Small intestine (tissue), 7 donors: ENCODE measurements at regions not wholly inside any gene's neighbourhood (a gene's known extent, or its start where the extent isn't known, plus 50 kb on each side); places are given as distances from the start of the nearest gene placed in this dataset.

ENCODE experiments used
- DNase-seq, 2 donors: peaks; one replicate each; pipeline versions ENCODE4 v3.0.0 to v3.0.0-alpha.2; 2013
- FAIRE-seq: peaks from 2 replicates; lab custom pipeline; 2012; peaks lifted over from hg19 to GRCh38; lab: Jason Lieb, UNC
- H3K27ac ChIP-seq, 3 donors: one replicate each; pipeline ENCODE4 v1.5.1; 2013; ENCODE audit warnings: low read length in 2 of 3, mild to moderate bottlenecking in 2 of 3, control low read depth in 1 of 3, inconsistent platforms in 1 of 3, low read depth in 1 of 3, moderate library complexity in 1 of 3
- H3K27me3 ChIP-seq, 3 donors: one replicate each; pipeline ENCODE4 v1.6.1; 2013; ENCODE audit warnings: low read length in 3 of 3, inconsistent platforms in 1 of 3; ENCODE audit not compliant: control insufficient read depth in 3 of 3, insufficient read depth in 3 of 3
- H3K36me3 ChIP-seq, 3 donors: one replicate each; pipeline ENCODE4 v1.6.1; 2013; ENCODE audit warnings: low read length in 3 of 3, inconsistent platforms in 1 of 3, low read depth in 1 of 3, mild to moderate bottlenecking in 1 of 3, moderate library complexity in 1 of 3; ENCODE audit not compliant: control insufficient read depth in 3 of 3, insufficient read depth in 2 of 3
- H3K4me1 ChIP-seq, 3 donors: one replicate each; pipeline ENCODE4 v1.6.1; 2013; ENCODE audit warnings: low read length in 2 of 3, inconsistent platforms in 1 of 3, low read depth in 1 of 3, mild to moderate bottlenecking in 1 of 3, moderate library complexity in 1 of 3; ENCODE audit not compliant: control insufficient read depth in 3 of 3, insufficient read depth in 2 of 3
- H3K4me3 ChIP-seq, 3 donors: one replicate each; pipeline ENCODE4 v1.5.1; 2013; ENCODE audit warnings: low read length in 3 of 3, control low read depth in 1 of 3, inconsistent platforms in 1 of 3, low read depth in 1 of 3, mild to moderate bottlenecking in 1 of 3, moderate library complexity in 1 of 3
- H3K9me3 ChIP-seq, 2 donors: one replicate each; pipeline ENCODE4 v1.6.1; 2013; ENCODE audit warnings: low read depth in 1 of 2, low read length in 1 of 2; ENCODE audit not compliant: control insufficient read depth in 2 of 2, insufficient read depth in 1 of 2
- WGBS, 3 donors: extraction: QIAGEN DNeasy Blood & Tissue Kit; methylation state at CpG; one replicate each; pipeline ENCODE4 v1.1.7; 2013; 5-methylcytosine and 5-hydroxymethylcytosine counted together
- donor health status: healthy with polysubstance abuse.
- donor health status: control.
- donor health status: control.
- donor health status: Bipolar disorder and iron deficiency.
- donor health status: healthy.

- no peak overlapping the region for H3K27ac ChIP-seq
- no peaks in the 10 kb centered on the region for H3K4me1 ChIP-seq
- H3K4me3 ChIP-seq: no peak overlapping the region
- no peaks in the 10 kb centered on the region for H3K27me3 ChIP-seq
- H3K36me3 ChIP-seq: no peaks in the 10 kb centered on the region
- FAIRE-seq (no peak), DNase-seq (no peak)
- H3K9me3 ChIP-seq: peaks cover 0 to 2% of the 10 kb centered on the region in 2 donors
These were observed 1435.7 kb downstream of the LRRC4C start for GRCh38 chr11:40023724-40024123.

GRCh38 chr11:40010011-40010410, 1449.4 kb downstream of the LRRC4C start:
- WGBS, 3 donors: 82 to 88% (median 83%) methylated on average over 3 of the region's 3 CpGs
- Histone ChIP-seq H3K4me1 (no peaks in the 10 kb centered on the region), H3K27ac (no peak overlapping the region), H3K4me3 (no peak overlapping the region), H3K9me3 (no peaks in the 10 kb centered on the region), H3K27me3 (no peaks in the 10 kb centered on the region), H3K36me3 (no peaks in the 10 kb centered on the region)
- FAIRE-seq (no peak), DNase-seq (no peak)

GRCh38 chr11:39992551-39992950, 1466.9 kb downstream of the LRRC4C start:
- DNase-seq (peak; percentile 48 to 62), FAIRE-seq (no peak)
- Histone ChIP-seq H3K4me3 (no peak overlapping the region), H3K27me3 (no peaks in the 10 kb centered on the region), H3K36me3 (no peaks in the 10 kb centered on the region), H3K27ac (peak overlapping the region in 1 of 3 donors; percentile 28), H3K4me1 (peaks cover 0 to 17% (median 0%) of the 10 kb centered on the region in 3 donors), H3K9me3 (peaks cover 0 to 6% of the 10 kb centered on the region in 2 donors)
- WGBS, 3 donors: 41 to 59% (median 46%) methylated on average over 2 of the region's 2 CpGs

GRCh38 chr11:39990421-39990831, 1469.0 kb downstream of the LRRC4C start:
- 3 to 14% (median 9%) methylated on average over 6 of the region's 6 CpGs for WGBS, 3 donors
- peak overlapping the region in 1 of 3 donors; percentile 8 for H3K27ac ChIP-seq

GRCh38 chr11:39975091-39975490, 1484.4 kb downstream of the LRRC4C start:
- H3K27me3 ChIP-seq: no peaks in the 10 kb centered on the region
- H3K4me3 ChIP-seq: no peak overlapping the region
- no peak for FAIRE-seq
- 93 to 95% (median 94%) methylated on average over 1 of the region's 1 CpG for WGBS, 3 donors
- no peaks in the 10 kb centered on the region for H3K36me3 ChIP-seq
- no peaks in the 10 kb centered on the region for H3K4me1 ChIP-seq
- no peak overlapping the region for H3K27ac ChIP-seq
- no peak for DNase-seq
- H3K9me3 ChIP-seq: no peaks in the 10 kb centered on the region

More at GRCh38 chr11:39990421-39990831, 1469.0 kb downstream of the LRRC4C start:
- FAIRE-seq: no peak
- no peaks in the 10 kb centered on the region for H3K27me3 ChIP-seq
- H3K9me3 ChIP-seq: peaks cover 0 to 6% of the 10 kb centered on the region in 2 donors
- peak; percentile 30 to 67 for DNase-seq
- no peak overlapping the region for H3K4me3 ChIP-seq
- no peaks in the 10 kb centered on the region for H3K36me3 ChIP-seq
- H3K4me1 ChIP-seq: peaks cover 0 to 17% (median 0%) of the 10 kb centered on the region in 3 donors

DNA sequence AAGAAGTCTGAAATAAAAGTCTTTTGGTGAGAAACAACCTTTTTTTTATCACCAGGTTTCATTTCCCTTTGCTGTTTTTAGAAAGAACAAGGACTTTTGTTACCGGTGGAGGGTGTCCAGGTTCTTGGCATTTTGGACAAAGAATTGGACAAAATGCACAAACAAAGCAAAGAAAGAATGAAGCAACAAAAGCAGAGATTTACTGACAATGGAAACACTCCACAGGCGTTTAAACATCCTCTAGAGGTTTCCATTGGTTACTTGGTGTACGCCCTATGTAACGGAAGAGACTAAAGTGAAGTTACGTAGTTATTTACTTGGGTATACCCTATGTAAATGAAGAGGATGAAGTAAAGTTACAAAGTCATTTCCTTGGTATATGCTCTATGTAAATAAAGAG, 1487.0 kb downstream of the LRRC4C start:
- Histone ChIP-seq H3K27me3 (no peaks in the 10 kb centered on the region), H3K27ac (no peak overlapping the region), H3K4me3 (no peak overlapping the region), H3K36me3 (no peaks in the 10 kb centered on the region), H3K9me3 (no peaks in the 10 kb centered on the region), H3K4me1 (no peaks in the 10 kb centered on the region)
- no peak for FAIRE-seq
- DNase-seq: no peak
- WGBS, 3 donors: 67 to 72% (median 67%) methylated on average over 5 of the region's 5 CpGs

- DNase-seq: no peak
- 90 to 95% (median 91%) methylated on average over 3 of the region's 3 CpGs for WGBS, 3 donors
These were observed 1487.5 kb downstream of the LRRC4C start for GRCh38 chr11:39971938-39972337.

GRCh38 chr11:39968071-39968470, 1491.4 kb downstream of the LRRC4C start:
- no peak overlapping the region for H3K4me3 ChIP-seq
- H3K27me3 ChIP-seq: no peaks in the 10 kb centered on the region
- no peak overlapping the region for H3K27ac ChIP-seq
- 83 to 90% (median 89%) methylated on average over 5 of the region's 5 CpGs for WGBS, 3 donors
- FAIRE-seq: no peak
- no peaks in the 10 kb centered on the region for H3K9me3 ChIP-seq
- H3K4me1 ChIP-seq: no peaks in the 10 kb centered on the region
- H3K36me3 ChIP-seq: no peaks in the 10 kb centered on the region
- DNase-seq: no peak

More at GRCh38 chr11:39971938-39972337, 1487.5 kb downstream of the LRRC4C start:
- Histone ChIP-seq H3K4me1 (no peaks in the 10 kb centered on the region), H3K9me3 (no peaks in the 10 kb centered on the region), H3K4me3 (no peak overlapping the region), H3K36me3 (no peaks in the 10 kb centered on the region), H3K27ac (no peak overlapping the region), H3K27me3 (no peaks in the 10 kb centered on the region)
- no peak for FAIRE-seq

GRCh38 chr11:39965701-39966100, 1493.8 kb downstream of the LRRC4C start:
- FAIRE-seq: no peak

More at GRCh38 chr11:39965701-39966100, 1493.8 kb downstream of the LRRC4C start:
- no peaks in the 10 kb centered on the region for H3K27me3 ChIP-seq
- H3K36me3 ChIP-seq: no peaks in the 10 kb centered on the region
- DNase-seq: no peak
- H3K27ac ChIP-seq: no peak overlapping the region
- no peak overlapping the region for H3K4me3 ChIP-seq
- WGBS, 3 donors: 64 to 77% (median 72%) methylated on average over 4 to 5 of the region's 5 CpGs
- H3K9me3 ChIP-seq: no peaks in the 10 kb centered on the region
- H3K4me1 ChIP-seq: no peaks in the 10 kb centered on the region
